DMS79 (cell line): ENCODE measurements at regions not wholly inside any gene's neighbourhood (a gene's known extent, or its start where the extent isn't known, plus 50 kb on each side); places are given as distances from the start of the nearest gene placed in this dataset.

ENCODE experiments used
- DNase-seq: peaks from one replicate; lab custom pipeline; 2025; lab: John Stamatoyannopoulos, UW

DNA sequence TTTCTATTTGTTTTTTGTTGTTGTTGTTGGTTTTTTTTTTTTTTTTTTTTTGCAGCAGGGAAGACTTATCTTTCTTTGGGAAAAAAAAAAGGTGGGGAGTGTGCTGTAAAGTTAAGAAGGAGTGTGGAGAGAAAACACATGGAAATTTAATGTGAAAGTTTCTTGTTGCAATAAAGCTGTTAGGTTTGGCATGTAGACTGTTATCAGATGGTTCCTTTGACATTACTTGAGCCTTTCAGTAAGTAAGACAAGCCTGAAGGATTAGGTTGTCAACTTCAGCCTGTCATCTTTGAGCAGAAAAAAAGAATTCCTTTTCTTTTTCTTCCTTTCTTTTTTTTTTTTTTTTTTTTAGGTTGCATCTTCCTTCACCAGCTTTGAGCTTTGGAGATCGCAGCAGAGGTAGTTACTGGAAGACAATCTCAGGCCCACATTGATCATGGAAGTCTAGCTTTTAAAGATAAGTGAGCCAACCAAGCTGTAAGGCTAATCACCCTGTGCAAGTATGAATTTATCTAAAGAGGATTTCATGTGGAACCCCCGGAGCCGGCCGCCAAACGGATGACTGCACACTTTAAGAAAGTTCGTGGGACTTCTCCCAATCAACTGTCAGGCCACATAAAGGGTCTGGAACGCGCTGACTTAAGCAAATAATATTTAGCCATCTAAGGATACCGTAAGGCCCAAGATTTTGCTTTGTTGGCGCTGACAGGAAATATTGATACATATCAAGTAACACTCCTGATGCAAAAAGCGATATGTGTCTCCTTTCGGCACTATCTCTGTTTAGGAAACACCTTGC, 1040.1 kb upstream of the NR2F2 start:
- DNase-seq, result no peak

DNA sequence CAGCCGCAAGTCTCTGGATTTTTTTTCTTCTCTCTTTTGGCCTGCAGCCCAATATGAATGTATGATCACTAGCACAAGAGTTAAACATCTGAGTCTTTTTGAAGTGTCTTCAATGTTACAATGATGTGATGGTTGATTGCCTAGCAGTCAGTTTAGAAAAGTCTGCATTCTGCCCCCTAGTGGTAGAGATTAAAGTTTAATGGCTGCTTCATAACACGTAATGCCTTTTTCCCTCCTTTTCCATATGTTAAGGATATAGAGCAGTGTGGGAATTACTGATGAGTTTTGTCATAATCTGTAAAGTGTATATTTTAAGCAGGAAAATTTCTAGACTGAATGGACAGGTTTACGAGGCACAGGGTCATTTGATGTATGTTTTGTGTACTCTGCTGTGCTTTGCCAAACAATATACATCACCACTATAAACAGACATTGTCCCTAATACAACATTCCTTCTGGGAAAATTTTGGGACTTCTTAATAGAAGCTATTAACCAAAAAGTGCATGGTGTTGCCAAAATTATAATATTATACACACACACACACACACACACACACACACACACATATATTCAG, 1038.5 kb upstream of the NR2F2 start:
- no peak for DNase-seq

DNA sequence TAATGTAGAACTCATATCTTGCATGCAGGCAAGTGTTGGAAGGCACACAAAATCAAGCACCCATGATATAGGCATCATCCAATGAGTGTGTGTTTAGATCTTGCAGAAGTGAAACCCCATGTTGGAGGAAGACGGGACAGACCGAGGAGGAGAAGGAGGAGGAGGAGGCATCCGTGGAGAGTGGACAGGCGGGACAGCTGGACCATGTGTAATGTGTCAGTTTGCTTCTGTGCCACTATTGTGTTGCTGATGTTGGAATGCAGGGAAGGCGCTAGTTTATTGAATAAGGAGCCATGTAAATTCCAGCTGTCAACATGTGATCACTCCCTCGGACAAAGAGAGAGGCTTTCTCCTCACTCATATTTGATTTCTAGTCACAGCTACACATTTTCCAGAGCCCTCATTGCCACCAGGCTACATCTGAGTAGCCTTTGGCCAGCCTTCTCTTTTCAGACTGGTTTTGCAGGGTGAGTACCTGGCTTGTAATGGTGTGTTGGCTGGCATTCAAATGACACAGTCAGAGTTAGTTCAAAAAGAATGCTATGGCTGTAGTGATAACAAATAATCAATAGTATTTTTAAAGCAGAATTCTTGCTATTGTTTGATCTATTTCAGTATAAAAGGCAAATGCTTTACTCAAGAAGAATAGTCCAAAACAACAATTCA, 1037.6 kb upstream of the NR2F2 start:
- DNase-seq, result no peak

DNA sequence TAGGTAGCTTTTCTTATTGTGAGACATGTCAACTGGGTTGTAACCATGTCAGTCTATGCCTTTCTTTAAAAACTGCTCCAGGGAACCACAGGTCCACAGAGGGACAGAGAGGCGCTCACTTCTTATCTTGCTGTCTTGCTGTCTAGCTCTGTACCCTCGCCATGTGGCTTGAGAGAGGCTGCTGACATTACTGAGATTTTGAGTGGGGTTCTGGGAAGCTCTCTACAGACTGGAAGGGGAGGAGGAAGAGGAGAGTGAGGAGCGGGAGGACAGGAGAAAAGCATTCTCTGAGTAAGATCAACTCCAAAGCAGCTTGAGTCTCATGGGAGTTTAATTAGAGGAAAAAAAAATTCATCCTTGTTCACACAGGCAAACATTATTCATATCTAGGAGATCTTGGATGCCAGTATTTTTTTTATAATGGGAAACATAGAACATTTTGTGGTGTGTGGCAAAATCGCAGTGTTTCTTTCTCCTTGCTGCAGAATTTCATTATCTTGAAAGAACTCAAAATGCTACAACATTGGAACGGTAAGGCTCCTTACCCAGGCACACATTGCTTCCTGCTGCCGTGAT, 1037.0 kb upstream of the NR2F2 start:
- DNase-seq, result no peak

DNA sequence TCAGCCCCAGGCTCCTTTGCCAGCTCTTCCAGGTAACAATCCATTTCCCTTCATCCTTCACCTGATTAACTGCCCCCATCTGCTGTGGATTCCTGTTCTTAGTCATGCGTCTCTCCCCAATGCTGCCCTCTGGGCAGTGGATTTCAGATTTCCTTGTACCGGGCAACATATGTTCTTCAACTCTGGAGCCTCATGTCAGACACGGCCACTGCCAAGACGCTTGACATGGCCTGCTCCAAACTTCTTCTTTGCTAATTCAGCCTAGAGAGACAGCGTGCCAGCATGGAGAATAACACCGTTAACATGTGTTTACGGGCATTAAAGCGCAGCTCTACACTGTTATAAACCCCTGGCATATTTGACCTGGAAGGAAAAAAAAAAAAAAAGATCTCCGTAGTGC, 1035.1 kb upstream of the NR2F2 start:
- DNase-seq, result no peak

DNA sequence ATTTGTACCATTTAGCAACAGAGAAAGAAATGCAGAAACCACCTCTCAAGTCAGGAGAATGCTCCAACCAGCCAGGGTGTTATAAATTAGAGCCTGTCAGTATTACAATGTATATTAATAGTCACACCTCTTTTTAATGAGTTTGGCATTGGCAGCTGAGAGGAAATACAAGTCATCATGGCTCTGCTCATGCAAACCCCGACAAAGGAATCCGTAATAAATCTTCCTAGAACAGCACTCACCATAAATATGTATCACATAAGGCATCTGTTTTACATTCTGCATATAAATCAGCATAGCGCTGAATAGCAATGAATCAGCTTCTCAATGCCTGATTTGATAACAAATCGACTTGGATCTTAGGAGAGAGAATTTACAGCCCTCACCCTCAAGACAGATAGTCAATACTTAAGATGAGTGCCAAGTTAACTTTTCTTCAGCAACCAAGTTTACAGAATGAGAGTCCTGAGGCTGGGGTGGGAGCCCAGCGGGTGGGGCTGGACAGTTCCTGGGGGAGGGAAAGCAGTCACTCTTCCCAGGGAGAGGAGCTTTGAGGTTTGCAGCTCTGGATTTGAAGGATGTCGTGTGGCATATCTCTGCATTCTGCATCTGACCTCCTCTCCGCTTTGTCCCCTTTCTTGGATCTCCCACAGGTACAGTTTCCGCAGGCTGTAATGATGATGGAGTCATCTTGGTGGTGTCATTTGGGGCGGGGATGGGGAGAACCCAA, 1034.4 kb upstream of the NR2F2 start:
- no peak for DNase-seq

DNA sequence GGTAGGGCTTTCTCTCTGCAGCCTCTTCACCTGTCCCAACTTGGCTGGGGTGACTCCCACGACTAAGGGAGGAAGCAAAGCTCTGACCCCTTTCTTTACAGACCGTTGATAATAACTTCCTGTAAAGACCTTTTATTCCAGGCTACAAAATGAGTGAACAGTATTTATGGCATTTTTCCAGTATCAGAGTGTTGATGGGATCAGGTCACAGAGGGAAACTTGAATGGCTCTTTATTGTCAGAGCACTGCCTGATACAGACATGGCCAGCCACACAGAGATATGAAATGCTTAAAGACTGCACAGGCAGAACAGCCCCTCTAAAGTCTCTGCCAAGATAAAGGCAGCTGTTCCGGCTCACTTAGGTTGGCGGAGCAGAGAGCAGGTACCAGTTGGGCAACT, 1033.9 kb upstream of the NR2F2 start:
- DNase-seq, result no peak

DNA sequence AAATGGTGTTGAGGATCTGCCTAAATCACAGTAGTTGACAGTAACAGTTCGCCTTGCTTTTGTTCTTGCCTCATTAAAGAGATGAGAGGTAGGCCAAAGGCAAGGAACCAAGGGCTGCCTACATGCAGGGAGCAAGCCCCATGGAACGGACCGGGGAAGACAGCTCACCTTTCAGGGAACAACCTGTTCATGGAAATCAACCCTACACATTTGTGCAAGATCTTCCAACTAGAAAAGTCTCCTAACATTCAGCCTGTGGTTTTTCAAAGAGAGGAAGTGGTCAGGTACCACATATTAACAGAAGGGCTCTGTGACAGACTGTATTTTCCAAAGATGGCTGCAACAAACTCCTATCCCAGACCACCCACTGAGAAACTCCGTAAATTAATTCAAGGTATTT, 1031.8 kb upstream of the NR2F2 start:
- DNase-seq, result no peak

DNA sequence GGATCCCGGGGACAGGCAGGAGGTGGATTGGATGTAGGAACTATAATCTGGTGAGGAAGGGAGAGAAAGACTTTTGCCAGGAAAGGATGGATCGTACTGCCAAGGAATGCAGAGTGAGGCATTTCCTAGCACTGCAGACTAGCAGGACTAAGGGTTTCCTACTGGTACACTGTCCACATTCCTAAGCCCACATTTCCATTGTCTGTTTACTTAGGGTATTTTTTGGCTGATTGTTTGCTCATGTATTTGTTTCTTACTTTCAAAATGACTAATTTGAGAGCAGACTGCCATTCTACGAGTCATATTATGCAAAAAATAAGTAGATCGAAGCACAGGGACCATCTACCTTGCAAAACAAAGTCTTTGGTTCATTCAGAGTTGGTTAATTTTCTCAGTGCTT, 1029.5 kb upstream of the NR2F2 start:
- no peak for DNase-seq

DNA sequence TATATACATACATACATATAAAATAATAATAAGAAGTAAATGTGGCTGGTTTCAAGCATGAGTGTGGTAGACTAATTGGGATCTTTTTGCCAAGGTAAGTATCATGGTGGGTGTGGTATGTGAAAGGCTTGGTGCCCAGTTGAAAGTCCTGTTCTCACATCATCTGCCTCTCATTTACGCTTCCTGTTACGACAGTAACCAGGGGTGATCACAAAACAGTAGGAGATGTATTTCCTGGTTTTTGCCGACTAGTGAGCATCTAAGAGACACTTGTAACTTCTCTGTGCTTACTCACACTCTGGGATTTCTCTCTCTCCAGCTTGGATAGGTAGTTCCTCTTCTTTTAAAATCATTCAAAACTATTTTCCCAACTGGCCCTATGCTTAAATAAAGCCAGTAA, 1028.3 kb upstream of the NR2F2 start:
- DNase-seq, result no peak

DNA sequence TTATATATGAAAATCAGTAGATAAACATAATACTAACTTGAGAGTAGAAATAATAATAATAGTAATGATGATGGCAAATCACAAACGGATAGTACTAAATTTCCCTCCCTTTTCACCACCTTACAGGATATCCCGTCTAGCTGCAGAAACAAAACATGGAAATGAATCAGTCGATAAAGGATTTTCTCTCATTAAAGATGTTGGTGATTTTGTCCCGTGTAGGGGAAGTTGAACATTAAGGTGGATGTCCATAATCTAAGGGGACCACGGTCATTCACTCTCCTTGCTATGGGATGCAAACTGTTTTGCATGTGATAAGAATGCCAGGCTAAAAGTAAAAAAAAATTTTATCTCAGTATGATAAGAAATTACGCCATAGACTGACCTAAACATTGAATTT, 1027.7 kb upstream of the NR2F2 start:
- DNase-seq, result no peak

DNA sequence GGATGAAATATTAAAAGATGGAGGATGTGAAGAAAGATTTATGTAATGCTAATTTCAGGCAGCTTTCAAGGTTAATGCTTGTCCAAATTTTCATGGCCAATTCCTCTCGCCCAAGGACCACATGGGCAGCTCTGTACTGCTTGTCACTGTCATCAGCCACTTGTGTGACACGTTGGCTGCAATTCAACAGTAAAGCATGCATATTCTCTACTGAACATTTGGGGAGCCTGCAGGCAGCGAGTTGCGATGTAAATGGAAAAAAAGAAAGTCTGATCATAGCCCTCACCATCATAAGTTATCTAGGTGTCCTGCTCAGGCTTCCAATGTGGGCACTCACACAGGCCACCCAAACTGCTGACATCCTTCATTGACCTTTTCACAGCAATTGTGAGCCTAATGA, 1026.8 kb upstream of the NR2F2 start:
- no peak for DNase-seq

DNA sequence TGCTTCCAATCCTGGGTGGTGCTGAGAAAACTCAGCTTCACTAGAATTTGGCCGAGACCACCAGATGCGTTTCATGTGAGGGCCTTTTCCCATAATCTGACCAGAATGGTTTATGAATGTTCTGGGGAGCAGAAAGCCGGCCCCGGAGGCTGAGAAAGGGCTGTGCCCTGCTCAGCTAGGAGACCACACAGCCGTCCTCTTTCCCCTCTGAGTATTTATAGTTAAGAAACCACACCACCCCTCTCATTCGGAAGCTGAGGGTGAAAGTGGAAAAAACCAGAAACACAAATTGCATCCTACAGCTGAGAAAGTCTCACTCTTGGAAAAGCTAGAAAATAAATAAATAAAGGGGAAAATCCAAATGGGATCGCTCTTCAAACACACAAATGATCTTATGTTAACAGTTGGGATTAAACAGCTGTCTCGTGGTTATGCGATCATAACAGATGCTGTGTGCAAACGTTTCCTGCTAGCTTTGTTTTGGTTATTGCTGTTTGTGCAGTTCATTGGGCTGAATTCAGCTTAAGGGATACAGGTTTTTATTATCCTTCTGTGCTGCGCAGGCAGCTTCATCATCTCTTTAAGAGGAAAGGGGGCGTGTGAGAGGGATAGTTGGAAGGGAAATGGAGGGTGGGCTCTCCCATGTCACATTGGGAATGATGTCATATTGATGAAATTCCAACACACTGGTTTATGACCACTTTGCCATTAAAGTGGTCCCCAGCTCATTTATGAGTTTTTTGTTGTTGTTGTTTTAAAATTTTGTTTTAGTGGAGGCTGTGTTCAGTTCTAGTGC, 1026.2 kb upstream of the NR2F2 start:
- DNase-seq, result no peak

DNA sequence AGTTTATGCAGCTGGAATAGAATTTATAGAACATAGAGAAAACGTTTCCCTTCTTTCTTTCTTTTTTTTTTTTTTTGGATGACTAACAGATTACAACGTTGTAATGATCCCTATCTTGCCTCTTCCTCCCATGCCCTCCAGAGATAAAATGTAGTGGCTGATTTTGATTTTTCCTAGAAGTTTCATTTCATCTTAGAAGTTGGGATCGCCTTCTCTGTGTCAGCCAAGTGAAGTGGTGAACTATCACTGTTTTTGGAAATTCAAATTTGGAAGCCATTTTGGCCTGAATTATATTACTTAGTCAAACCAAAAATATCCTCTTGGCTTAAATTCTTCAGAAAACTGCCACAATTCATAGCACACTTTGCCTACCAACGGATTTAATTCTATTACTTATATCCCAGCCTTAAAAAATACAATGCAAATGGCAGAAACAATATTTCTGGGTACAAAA, 1025.5 kb upstream of the NR2F2 start:
- no peak for DNase-seq

DNA sequence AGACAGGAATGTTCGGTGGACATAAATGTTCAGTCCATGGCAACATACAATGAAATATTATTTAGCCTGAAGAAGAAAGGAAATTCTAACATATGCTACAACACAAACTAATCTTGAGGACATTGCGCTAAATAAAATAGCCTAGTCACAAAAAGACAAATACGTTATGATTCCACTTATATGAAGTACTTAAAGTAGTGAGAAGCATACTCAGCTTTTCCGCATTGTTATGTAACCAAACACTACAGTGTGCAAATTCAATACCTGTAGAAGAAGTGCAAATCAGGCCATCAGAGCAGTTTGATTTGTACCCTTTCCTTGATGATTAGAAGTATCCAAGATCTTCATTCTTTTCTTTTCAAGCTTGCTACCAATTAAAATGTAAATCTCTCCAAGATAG, 1023.4 kb upstream of the NR2F2 start:
- DNase-seq, result no peak

DNA sequence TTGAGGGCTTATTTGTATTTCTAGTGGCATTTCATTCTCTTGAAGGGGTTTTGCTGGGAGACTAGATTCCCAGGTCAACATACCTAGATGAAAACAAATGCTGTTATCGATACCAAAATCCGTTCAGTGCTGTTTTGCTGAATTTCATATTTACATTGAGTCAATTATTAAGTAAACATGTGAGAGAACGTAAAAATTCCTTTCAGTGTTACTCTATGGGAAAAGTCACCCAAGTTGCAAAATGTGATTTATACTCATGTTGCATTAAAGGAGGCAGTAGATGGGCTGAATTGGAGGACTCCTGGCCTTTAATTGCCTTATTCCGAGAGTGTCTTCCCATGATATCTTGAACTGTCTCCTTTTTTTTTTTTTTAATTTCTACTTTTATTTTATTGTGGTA, 1011.3 kb upstream of the NR2F2 start:
- DNase-seq, result no peak

DNA sequence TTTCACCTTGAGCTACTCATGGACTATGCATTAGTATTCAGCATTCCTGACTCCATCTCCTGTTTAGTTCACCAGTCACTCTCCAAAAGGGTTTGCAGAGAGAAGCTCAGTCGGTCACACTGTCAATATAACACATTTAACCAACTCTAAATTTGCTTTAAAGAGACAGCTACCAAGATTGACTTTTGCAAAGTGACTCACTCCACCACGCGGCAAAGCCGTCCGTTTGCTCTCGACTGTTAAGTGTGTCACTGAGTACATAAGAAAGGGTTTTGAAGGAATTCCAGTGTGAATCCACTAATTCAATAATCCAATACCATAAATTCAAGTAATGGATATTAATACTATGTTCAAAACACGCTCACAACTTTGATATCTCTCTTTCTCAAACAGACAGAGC, 1006.7 kb upstream of the NR2F2 start:
- no peak for DNase-seq

DNA sequence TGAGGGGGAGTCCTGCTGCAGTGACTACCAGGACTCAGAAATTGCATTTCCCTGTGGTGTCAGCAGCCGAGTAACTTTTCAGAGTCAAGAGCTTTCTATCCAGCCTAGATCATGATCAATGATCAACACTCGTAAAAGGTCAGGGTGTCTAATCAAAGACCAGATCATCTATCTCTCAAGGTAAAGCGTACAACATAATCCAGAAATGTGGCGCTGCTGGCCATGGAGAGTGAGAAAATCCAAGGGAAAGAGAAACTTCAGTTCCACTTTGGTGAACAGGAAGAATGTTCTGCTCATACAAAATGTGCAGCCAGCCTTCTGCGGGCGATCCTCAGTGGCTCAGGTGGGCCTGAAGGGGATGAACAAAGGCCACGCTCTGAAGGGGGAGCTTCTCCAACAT, 1005.8 kb upstream of the NR2F2 start:
- DNase-seq, result no peak

DNA sequence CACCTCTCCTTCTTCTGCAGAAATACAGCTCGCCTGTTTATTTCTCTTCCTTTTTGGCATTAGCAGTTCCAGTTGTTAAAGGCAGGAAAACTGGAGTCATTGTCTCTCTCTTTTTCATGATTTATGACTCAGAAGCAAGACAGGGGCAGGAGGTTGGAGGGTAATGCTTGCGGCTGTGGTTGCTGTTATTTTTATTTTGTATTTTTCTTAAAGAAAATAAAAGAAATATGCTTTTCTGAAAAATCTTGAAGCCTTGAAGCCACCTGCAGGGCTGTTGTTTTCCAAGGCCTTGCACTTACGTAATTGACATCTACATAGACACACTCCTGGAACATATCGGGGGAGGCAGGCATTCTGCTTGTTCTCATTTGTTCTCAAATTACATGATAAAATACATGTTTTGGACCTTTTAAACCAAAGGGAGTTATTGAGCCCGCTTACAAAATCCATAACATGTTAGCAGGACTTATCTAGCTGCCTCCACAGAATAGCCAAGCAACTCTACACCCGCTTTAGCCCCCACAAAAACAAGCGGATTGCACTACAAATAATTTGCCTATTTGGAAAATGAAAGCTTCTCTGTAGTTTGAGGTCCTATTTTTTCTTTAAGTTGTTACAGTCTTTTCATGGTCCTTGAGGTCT, 1004.6 kb upstream of the NR2F2 start:
- no peak for DNase-seq

DNA sequence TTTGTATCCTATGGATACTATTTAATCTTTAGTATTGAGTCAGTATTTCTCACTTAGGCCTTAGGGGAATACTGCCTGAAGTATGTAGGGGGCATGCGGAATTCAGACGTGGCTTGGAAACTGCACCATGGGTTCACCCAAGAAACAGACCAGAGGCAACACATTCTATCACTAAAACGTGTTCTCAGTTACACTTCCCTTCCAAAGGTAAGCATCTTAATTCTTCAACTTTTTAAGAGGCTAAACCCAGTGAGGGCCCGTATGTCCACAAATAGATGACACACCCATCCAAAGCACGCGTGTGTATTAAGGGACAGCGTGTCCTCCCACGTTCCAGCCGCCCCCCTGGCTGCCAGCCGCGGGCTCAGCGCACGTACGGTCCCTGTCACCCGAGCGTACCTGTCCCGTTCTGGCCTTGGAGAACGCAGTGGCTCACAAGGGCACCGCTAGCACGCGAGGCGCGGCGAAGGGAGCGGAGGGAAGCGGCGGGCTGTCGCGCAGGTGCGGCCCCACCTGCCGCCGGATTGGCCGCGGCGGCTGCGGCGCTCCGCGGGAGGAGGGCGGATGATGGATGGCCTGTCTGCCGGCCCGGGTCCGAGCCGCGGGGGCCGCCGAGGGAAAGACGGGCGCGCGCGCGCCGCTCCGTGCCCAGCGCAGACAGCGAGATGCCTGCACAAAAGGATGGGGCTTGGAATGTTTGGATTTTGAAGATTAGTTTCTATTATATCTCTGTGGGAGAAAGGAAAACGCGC, 1003.9 kb upstream of the NR2F2 start:
- DNase-seq, result no peak
